ENCODE measurements at regions not wholly inside any gene's neighbourhood (a gene's known extent, or its start where the extent isn't known, plus 50 kb on each side); places are given as distances from the start of the nearest gene placed in this dataset.

DNA sequence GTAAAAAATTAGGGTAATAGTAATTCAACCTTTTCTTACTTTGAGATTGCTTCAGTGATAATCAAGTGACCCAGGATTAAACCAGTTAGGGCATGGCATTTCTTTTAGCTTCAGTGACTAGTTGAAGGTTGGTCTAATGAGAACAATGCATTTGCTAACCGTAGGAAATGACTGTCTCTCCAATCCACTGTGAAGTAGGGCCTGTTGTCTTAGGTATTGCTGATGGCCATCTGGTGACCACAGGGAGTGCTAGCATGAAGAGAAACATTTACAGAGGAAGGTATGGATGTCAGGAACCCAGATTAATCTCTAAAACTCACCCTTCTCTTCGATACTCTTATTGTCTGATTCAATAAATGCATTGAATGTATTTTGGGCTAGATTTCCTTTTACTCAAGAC lies 535.9 kb upstream of the SEMA6A start:
- TF ChIP-seq, protein P1, sequence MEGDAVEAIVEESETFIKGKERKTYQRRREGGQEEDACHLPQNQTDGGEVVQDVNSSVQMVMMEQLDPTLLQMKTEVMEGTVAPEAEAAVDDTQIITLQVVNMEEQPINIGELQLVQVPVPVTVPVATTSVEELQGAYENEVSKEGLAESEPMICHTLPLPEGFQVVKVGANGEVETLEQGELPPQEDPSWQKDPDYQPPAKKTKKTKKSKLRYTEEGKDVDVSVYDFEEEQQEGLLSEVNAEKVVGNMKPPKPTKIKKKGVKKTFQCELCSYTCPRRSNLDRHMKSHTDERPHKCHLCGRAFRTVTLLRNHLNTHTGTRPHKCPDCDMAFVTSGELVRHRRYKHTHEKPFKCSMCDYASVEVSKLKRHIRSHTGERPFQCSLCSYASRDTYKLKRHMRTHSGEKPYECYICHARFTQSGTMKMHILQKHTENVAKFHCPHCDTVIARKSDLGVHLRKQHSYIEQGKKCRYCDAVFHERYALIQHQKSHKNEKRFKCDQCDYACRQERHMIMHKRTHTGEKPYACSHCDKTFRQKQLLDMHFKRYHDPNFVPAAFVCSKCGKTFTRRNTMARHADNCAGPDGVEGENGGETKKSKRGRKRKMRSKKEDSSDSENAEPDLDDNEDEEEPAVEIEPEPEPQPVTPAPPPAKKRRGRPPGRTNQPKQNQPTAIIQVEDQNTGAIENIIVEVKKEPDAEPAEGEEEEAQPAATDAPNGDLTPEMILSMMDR (IDR thresholded peaks at IDR 0.05), result no peak
- TF ChIP-seq POLR2A (IDR thresholded peaks at IDR 0.05), result no peak

Data from Peyer's patch (tissue), 4 donors.